MCF 10A (cell line): ENCODE measurements at regions not wholly inside any gene's neighbourhood (a gene's known extent, or its start where the extent isn't known, plus 50 kb on each side); places are given as distances from the start of the nearest gene placed in this dataset.
A peak's percentile ranks its signal among the peaks of the same experiment; 100 is the strongest.

ENCODE experiments used
- BruUV-seq: library from RNA; stranded (reverse); fragments of 400-500 nt; replicated peaks from 2 replicates; lab custom pipeline; 2021; lab: Mats Ljungman, UMichigan
- CTCF ChIA-PET: fragments of 300-600 bp; sonication (Branson Sonifier 250); formaldehyde crosslinking; extraction: SDS; loops from one replicate; lab custom pipeline; 2021; ENCODE audit warnings: antibody characterized with exemption, inconsistent platforms; lab: Yijun Ruan, JAX
- POLR2A ChIA-PET: fragments of 300-600, 350-650 bp; sonication (Branson Sonifier 250); formaldehyde crosslinking; extraction: SDS; loops from one replicate; lab custom pipeline; 2020; ENCODE audit warnings: antibody characterized with exemption, inconsistent platforms; lab: Yijun Ruan, JAX
- DNase-seq: peaks from one replicate; pipeline ENCODE4 v3.0.0-alpha.2; 2018; ENCODE audit not compliant: unreplicated experiment
- H3K27ac Mint-ChIP-seq: one replicate; pipeline ENCODE4 v1.8.0; 2022; ENCODE audit warnings: mild to moderate bottlenecking, low read depth, mixed read lengths; ENCODE audit not compliant: unreplicated experiment
- H3K27me3 Mint-ChIP-seq: one replicate; pipeline ENCODE4 v1.8.0; 2022; ENCODE audit warnings: mixed read lengths; ENCODE audit not compliant: insufficient read depth, unreplicated experiment
- H3K36me3 Mint-ChIP-seq: one replicate; pipeline ENCODE4 v1.8.0; 2022; ENCODE audit warnings: mild to moderate bottlenecking, moderate library complexity, mixed read lengths; ENCODE audit not compliant: insufficient read depth, unreplicated experiment
- H3K4me1 Mint-ChIP-seq: one replicate; pipeline ENCODE4 v1.8.0; 2022; ENCODE audit warnings: mixed read lengths; ENCODE audit not compliant: insufficient read depth, unreplicated experiment
- H3K4me3 Mint-ChIP-seq: one replicate; pipeline ENCODE4 v1.8.0; 2022; ENCODE audit warnings: mild to moderate bottlenecking, moderate library complexity, mixed read lengths; ENCODE audit not compliant: unreplicated experiment
- H3K9me3 Mint-ChIP-seq: one replicate; pipeline ENCODE4 v1.8.0; 2022; ENCODE audit warnings: mixed read lengths; ENCODE audit not compliant: unreplicated experiment
- intact Hi-C: fragments of 100-400 bp; cut with micrococcal nuclease; formaldehyde crosslinking; loops from 2 replicates; pipeline ENCODE4 v1.14.1; 2022
- TF ChIP-seq, protein P1 (sequence below): fragments of 200-600 bp; IDR thresholded peaks from one replicate; pipeline ENCODE4 v1.8.0; 2022; ENCODE audit warnings: antibody characterized with exemption, mild to moderate bottlenecking; ENCODE audit not compliant: unreplicated experiment

DNA sequence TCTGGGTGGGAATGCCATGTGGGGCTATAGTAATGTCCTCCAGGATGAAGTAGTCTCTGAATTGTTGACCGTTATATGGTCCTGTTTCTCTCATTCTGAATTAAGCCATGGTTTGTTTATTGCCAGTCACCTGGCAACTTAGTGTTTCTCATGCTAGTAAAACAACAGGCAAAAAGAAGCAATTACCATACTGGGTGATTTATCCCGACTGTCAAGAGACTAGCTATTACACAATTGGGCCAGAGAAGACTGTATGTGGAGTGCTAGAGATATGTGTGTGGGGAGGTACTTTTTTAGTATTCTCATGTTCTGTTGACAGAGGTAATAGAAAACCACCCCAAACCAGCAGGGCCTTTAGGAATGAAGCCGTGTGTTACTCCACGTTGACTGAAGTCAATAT lies 258.2 kb downstream of the TDRD3 start:
- Mint-ChIP-seq H3K27ac (no peak overlapping the region), H3K4me3 (no peak overlapping the region), H3K36me3 (no peaks in the 10 kb centered on the region), H3K9me3 (peaks cover 14% of the 10 kb centered on the region), H3K27me3 (peaks cover 38% of the 10 kb centered on the region), H3K4me1 (no peaks in the 10 kb centered on the region)
- no peak for DNase-seq
- POLR2A ChIA-PET = no interaction called here
- CTCF ChIA-PET = interaction anchor here (0.5 to 1.7 kb wide), 10 partner anchors 8 to 1015 kb away, joined by 3 to 5 read pairs (median 3); partner anchors contain the start of gene PCDH20
- intact Hi-C loops = no loop called here
- BruUV-seq = no TSS peak
- TF ChIP-seq, protein P1, sequence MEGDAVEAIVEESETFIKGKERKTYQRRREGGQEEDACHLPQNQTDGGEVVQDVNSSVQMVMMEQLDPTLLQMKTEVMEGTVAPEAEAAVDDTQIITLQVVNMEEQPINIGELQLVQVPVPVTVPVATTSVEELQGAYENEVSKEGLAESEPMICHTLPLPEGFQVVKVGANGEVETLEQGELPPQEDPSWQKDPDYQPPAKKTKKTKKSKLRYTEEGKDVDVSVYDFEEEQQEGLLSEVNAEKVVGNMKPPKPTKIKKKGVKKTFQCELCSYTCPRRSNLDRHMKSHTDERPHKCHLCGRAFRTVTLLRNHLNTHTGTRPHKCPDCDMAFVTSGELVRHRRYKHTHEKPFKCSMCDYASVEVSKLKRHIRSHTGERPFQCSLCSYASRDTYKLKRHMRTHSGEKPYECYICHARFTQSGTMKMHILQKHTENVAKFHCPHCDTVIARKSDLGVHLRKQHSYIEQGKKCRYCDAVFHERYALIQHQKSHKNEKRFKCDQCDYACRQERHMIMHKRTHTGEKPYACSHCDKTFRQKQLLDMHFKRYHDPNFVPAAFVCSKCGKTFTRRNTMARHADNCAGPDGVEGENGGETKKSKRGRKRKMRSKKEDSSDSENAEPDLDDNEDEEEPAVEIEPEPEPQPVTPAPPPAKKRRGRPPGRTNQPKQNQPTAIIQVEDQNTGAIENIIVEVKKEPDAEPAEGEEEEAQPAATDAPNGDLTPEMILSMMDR = no peak

- no peaks in the 10 kb centered on the region for H3K4me1 Mint-ChIP-seq
- intact Hi-C loops = loop anchor here (1.0 to 5.0 kb wide), 4 partner anchors 336 to 1298 kb away; no protein-coding TSS in a partner anchor
- ChIA-PET CTCF (interaction anchor here (0.7 to 1.7 kb wide), 10 partner anchors 9 to 782 kb away, joined by 3 to 5 read pairs (median 3); no protein-coding TSS in a partner anchor), POLR2A (no interaction called here)
- no peak overlapping the region for H3K4me3 Mint-ChIP-seq
- TF ChIP-seq, protein P1 = peak; percentile 62
- H3K27ac Mint-ChIP-seq = no peak overlapping the region
- peaks cover 30% of the 10 kb centered on the region for H3K27me3 Mint-ChIP-seq
- peaks cover 10% of the 10 kb centered on the region for H3K9me3 Mint-ChIP-seq
- BruUV-seq = no TSS peak
- DNase-seq = peak; percentile 65
- no peaks in the 10 kb centered on the region for H3K36me3 Mint-ChIP-seq
Measured at GRCh38 chr13:60654415-60654814, 257.4 kb downstream of the TDRD3 start.

GRCh38 chr13:60647547-60647946 lies 250.5 kb downstream of the TDRD3 start:
- BruUV-seq = no TSS peak
- H3K4me1 Mint-ChIP-seq = no peaks in the 10 kb centered on the region

GRCh38 chr13:60646620-60647019 lies 249.6 kb downstream of the TDRD3 start:
- Mint-ChIP-seq H3K36me3 (no peaks in the 10 kb centered on the region), H3K9me3 (no peaks in the 10 kb centered on the region), H3K27me3 (peaks cover 30% of the 10 kb centered on the region), H3K4me1 (no peaks in the 10 kb centered on the region), H3K4me3 (no peak overlapping the region), H3K27ac (no peak overlapping the region)
- intact Hi-C loops = no loop called here
- no peak for DNase-seq
- CTCF ChIA-PET = interaction anchor here (0.5 to 1.6 kb wide), 5 partner anchors 8 to 668 kb away, joined by 3 to 5 read pairs (median 3); no protein-coding TSS in a partner anchor
- no TSS peak for BruUV-seq
- TF ChIP-seq, protein P1 = no peak
- POLR2A ChIA-PET = no interaction called here

More at GRCh38 chr13:60647547-60647946, 250.5 kb downstream of the TDRD3 start:
- Mint-ChIP-seq H3K27me3 (peaks cover 21% of the 10 kb centered on the region), H3K4me3 (no peak overlapping the region), H3K9me3 (no peaks in the 10 kb centered on the region), H3K27ac (no peak overlapping the region), H3K36me3 (no peaks in the 10 kb centered on the region)
- CTCF ChIA-PET = interaction anchor here (1.6 kb wide), 1 partner anchor 8 kb away, joined by 5 read pairs; no protein-coding TSS in a partner anchor
- TF ChIP-seq, protein P1 = no peak
- intact Hi-C loops = no loop called here
- no peak for DNase-seq
- POLR2A ChIA-PET = no interaction called here
